ENCODE measurements at regions not wholly inside any gene's neighbourhood (a gene's known extent, or its start where the extent isn't known, plus 50 kb on each side); places are given as distances from the start of the nearest gene placed in this dataset.

DNA sequence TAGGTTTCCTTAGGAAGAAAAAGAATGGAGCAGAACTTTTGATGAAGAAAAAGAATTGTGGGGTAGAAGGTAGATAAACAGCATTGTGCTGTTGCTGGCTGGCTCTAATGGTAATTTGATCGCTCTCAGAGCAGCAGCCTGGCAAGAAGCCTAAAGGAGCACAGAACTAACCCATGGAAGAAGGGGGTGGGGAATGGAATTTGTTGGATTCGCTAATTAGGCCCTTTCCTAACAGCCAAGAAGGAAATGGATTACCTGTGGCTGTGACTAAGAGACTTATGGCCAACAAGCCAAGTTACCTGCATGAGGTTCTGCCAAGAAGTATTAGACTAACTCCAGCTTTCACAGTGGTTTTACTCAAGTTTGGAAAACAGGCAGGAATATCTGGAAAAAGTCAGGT lies 210.6 kb downstream of the IKZF2 start:
- H3F3A ChIP-seq (ENCODE audit: insufficient read depth, low read length) = no peaks in the 10 kb centered on the region
- no peak overlapping the region for H3K4me2 ChIP-seq (ENCODE audit: low read depth, low read length)

DNA sequence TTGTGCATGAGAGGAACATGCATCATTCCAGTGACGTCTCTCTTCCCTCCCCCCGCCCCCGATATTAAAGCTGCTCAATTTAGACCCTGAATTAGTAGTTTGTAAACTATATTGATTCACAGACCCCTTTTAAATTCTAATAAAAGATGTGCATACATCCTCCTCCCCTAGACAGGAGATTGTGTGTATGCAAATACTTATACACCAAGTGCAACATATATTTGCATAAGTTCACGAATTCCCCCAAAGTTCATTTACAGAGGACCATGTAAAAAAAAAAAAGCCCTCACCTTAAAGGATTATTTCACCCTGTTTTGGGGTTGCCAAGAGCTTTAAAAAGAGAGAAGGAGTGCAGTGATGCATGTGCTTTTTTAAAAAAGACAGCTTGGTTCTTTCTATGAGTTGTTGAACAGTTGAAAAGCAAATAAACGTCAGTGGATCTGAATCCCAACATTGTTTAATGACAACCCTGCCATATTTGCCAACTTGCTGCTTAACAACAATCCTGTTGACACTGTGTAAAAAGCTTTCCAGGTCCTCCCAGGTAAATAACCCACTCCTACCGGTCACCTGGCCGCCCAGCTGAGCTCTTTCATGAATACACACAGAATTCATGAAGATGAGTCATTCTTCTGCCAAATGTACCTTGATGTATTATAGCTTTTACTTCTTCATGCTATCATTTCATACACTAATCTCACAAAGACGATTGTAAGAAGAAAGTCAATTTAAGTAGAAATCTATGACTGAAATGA lies 211.5 kb downstream of the IKZF2 start:
- no peak for TF ChIP-seq EZH2 (optimal IDR thresholded peaks at IDR 0.05; ENCODE audit: low read depth, low read length)
- TF ChIP-seq, protein P1, sequence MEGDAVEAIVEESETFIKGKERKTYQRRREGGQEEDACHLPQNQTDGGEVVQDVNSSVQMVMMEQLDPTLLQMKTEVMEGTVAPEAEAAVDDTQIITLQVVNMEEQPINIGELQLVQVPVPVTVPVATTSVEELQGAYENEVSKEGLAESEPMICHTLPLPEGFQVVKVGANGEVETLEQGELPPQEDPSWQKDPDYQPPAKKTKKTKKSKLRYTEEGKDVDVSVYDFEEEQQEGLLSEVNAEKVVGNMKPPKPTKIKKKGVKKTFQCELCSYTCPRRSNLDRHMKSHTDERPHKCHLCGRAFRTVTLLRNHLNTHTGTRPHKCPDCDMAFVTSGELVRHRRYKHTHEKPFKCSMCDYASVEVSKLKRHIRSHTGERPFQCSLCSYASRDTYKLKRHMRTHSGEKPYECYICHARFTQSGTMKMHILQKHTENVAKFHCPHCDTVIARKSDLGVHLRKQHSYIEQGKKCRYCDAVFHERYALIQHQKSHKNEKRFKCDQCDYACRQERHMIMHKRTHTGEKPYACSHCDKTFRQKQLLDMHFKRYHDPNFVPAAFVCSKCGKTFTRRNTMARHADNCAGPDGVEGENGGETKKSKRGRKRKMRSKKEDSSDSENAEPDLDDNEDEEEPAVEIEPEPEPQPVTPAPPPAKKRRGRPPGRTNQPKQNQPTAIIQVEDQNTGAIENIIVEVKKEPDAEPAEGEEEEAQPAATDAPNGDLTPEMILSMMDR (IDR thresholded peaks at IDR 0.05; ENCODE audit: low read length) = no peak
- TF ChIP-seq EZH2phosphoT487 (IDR thresholded peaks at IDR 0.05; ENCODE audit: low read length) = no peak
- Histone ChIP-seq H3K9ac (ENCODE audit: low read length) (no peak overlapping the region), H2AFZ (ENCODE audit: low read length) (no peak overlapping the region), H3K27me3 (replicated peaks; ENCODE audit: insufficient read depth, low read length) (no peaks in the 10 kb centered on the region), H3K79me2 (ENCODE audit: low read length) (no peaks in the 10 kb centered on the region), H3K9me2 (replicated peaks; ENCODE audit: insufficient read depth, low read length) (no peaks in the 10 kb centered on the region), H3F3A (ENCODE audit: insufficient read depth, low read length) (no peaks in the 10 kb centered on the region), H3K4me1 (ENCODE audit: low read length) (no peaks in the 10 kb centered on the region), H3K4me2 (ENCODE audit: low read depth, low read length) (no peak overlapping the region), H3K4me3 (ENCODE audit: low read length) (no peak overlapping the region), H3K27ac (ENCODE audit: low read length) (no peak overlapping the region), H3K9me3 (replicated peaks; ENCODE audit: insufficient read depth, low read length) (no peaks in the 10 kb centered on the region), H3K36me3 (replicated peaks; ENCODE audit: insufficient read depth, low read length) (no peaks in the 10 kb centered on the region), H4K20me1 (ENCODE audit: insufficient read depth, low read length) (no peaks in the 10 kb centered on the region)
- DNase-seq = no peak

More for the DNA sequence above, 210.6 kb downstream of the IKZF2 start:
- Histone ChIP-seq H4K20me1 (ENCODE audit: insufficient read depth, low read length) (no peaks in the 10 kb centered on the region), H3K9ac (ENCODE audit: low read length) (no peak overlapping the region), H3K9me3 (replicated peaks; ENCODE audit: insufficient read depth, low read length) (no peaks in the 10 kb centered on the region), H3K79me2 (ENCODE audit: low read length) (no peaks in the 10 kb centered on the region), H3K4me3 (ENCODE audit: low read length) (no peak overlapping the region), H3K36me3 (replicated peaks; ENCODE audit: insufficient read depth, low read length) (no peaks in the 10 kb centered on the region), H3K9me2 (replicated peaks; ENCODE audit: insufficient read depth, low read length) (no peaks in the 10 kb centered on the region), H3K27me3 (replicated peaks; ENCODE audit: insufficient read depth, low read length) (no peaks in the 10 kb centered on the region), H3K27ac (ENCODE audit: low read length) (no peak overlapping the region), H3K4me1 (ENCODE audit: low read length) (no peaks in the 10 kb centered on the region), H2AFZ (ENCODE audit: low read length) (no peak overlapping the region)
- DNase-seq = no peak
- TF ChIP-seq, protein P1 (IDR thresholded peaks at IDR 0.05; ENCODE audit: low read length) = no peak
- no peak for TF ChIP-seq EZH2phosphoT487 (IDR thresholded peaks at IDR 0.05; ENCODE audit: low read length)
- TF ChIP-seq EZH2 (optimal IDR thresholded peaks at IDR 0.05; ENCODE audit: low read depth, low read length) = no peak

DNA sequence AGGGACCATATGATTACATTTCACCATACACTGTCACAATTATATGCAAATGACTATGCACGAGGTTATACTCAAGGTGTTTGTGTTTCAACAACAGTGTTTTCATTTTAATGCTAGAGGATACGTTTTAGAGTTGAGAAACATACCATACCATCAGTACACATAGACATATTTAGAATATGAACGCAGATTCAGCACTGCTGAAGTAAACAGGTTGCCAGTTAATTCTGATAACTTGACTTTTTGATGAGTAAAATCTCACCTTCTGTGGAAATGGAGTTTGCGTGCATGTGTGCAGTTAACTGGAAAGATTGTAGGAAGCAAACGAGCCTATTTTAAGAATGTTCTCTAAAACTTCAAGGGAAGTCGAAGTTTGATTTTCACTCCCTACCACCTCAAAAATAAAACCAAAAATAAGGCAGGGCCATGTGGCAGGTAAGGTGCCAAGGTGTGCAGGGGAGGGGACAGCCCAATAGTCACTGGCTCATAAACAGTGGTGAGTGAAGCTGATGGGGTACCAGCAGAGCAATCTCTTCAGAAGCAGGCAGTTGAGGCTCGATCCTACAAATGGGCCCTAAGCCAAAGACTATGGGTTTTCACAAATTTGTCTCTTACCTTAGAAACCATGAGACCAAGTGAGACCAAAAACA lies 213.1 kb downstream of the IKZF2 start:
- H3K9me3 ChIP-seq (replicated peaks; ENCODE audit: insufficient read depth, low read length) = no peaks in the 10 kb centered on the region
- H3K4me2 ChIP-seq (ENCODE audit: low read depth, low read length) = no peak overlapping the region
- DNase-seq = no peak
- no peaks in the 10 kb centered on the region for H3K4me1 ChIP-seq (ENCODE audit: low read length)
- H3K9me2 ChIP-seq (replicated peaks; ENCODE audit: insufficient read depth, low read length) = no peaks in the 10 kb centered on the region
- no peaks in the 10 kb centered on the region for H3K27me3 ChIP-seq (replicated peaks; ENCODE audit: insufficient read depth, low read length)
- H3F3A ChIP-seq (ENCODE audit: insufficient read depth, low read length) = no peaks in the 10 kb centered on the region
- H2AFZ ChIP-seq (ENCODE audit: low read length) = no peak overlapping the region
- TF ChIP-seq EZH2phosphoT487 (IDR thresholded peaks at IDR 0.05; ENCODE audit: low read length) (no peak), EZH2 (optimal IDR thresholded peaks at IDR 0.05; ENCODE audit: low read depth, low read length) (no peak)
- TF ChIP-seq, protein P1 (IDR thresholded peaks at IDR 0.05; ENCODE audit: low read length) = no peak
- no peaks in the 10 kb centered on the region for H4K20me1 ChIP-seq (ENCODE audit: insufficient read depth, low read length)
- H3K79me2 ChIP-seq (ENCODE audit: low read length) = no peaks in the 10 kb centered on the region
- H3K9ac ChIP-seq (ENCODE audit: low read length) = no peak overlapping the region
- no peaks in the 10 kb centered on the region for H3K36me3 ChIP-seq (replicated peaks; ENCODE audit: insufficient read depth, low read length)
- H3K27ac ChIP-seq (ENCODE audit: low read length) = no peak overlapping the region
- H3K4me3 ChIP-seq (ENCODE audit: low read length) = no peak overlapping the region

All from MM.1S (cell line).